Ovary (tissue), 7 donors: ENCODE measurements at regions not wholly inside any gene's neighbourhood (a gene's known extent, or its start where the extent isn't known, plus 50 kb on each side); places are given as distances from the start of the nearest gene placed in this dataset.

Experiments
- DNase-seq, 5 donors: peaks; one replicate each; pipeline ENCODE4 v3.0.0-alpha.2; 2019 to 2020
- H3K27ac ChIP-seq, 2 donors: fragments of 200-600 bp; one replicate each; pipeline versions ENCODE4 v1.5.1 to v1.8.0; 2019 to 2022
- H3K27me3 ChIP-seq: fragments of 200-600 bp; one replicate; pipeline ENCODE4 v1.8.0; 2022
- H3K36me3 ChIP-seq: fragments of 200-600 bp; sonication (generic); one replicate; pipeline ENCODE4 v1.5.1; 2019
- H3K4me1 ChIP-seq: one replicate; pipeline ENCODE4 v1.8.1; 2013; ENCODE audit warnings: mild to moderate bottlenecking, moderate library complexity; ENCODE audit not compliant: insufficient read depth
- H3K4me3 ChIP-seq: fragments of 200-600 bp; sonication (generic); one replicate; pipeline ENCODE4 v1.5.1; 2017
- H3K9me3 ChIP-seq, 2 donors: fragments of 200-600 bp in 1 of 2; sonication (generic) in 1 of 2; one replicate each; pipeline versions ENCODE4 v1.5.1 to v1.8.1; 2013 to 2019; ENCODE audit warnings: mild to moderate bottlenecking in 1 of 2, moderate library complexity in 1 of 2
- EP300 ChIP-seq: sonication (generic); formaldehyde crosslinking; IDR thresholded peaks from one replicate; pipeline ENCODE4 v1.6.1; 2017; ENCODE audit warnings: antibody characterized with exemption
- POLR2A ChIP-seq: fragments of 450-650 bp; IDR thresholded peaks from one replicate; pipeline ENCODE4 v1.6.1; 2017; ENCODE audit warnings: antibody characterized with exemption, mild to moderate bottlenecking, moderate library complexity
- WGBS, 3 donors: extraction: QIAGEN DNeasy Blood & Tissue Kit in 1 of 3; methylation state at CpG; one replicate each; pipeline versions ENCODE4 v1.1.5 to v1.1.7; 2013 to 2017; 5-methylcytosine and 5-hydroxymethylcytosine counted together
- intact Hi-C, 4 donors: fragments of 100-400 bp; cut with DNase I; formaldehyde crosslinking; loops; one replicate each; pipeline versions ENCODE4 v1.11.0 to v1.15.1; 2022 to 2023
- TF ChIP-seq, protein P1 (sequence below), 3 donors: fragments of 450-650 bp in 2 of 3; fragments of 200-600 bp in 1 of 3; IDR thresholded peaks; one replicate each; pipeline versions ENCODE4 v1.5.1 to v1.8.0; 2016 to 2022; ENCODE audit warnings: antibody characterized with exemption in 3 of 3, mild to moderate bottlenecking in 1 of 3
- donor health status: DM: no; HTN: no; CAD: no; lungs with moderate emphysema.
- donor health status: DM: no; HTN: no; CAD: no.
- donor health status: Bipolar disorder and iron deficiency.
- donor health status: DM: no; HTN: no; CAD: no.
- donor health status: DM: yes; HTN: yes; CAD: no.

DNA sequence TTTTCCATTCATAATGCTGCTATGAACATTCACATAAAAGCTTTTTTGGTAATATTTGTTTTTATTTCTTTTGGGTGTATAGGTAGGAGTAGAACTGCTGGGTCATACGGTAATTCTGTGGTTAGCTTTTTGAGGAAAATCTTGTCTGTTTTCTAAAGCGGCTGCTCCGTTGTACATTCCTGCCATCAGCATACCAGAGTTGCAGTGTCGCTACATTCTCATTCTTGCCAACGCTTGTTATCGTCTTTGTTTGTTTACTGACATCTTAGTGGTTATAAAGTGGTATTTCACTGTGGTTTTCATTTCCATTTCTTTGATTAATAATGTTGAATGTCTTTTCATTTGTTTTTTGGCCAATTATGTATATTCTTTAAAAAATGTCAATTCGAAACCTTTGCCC, 469.8 kb upstream of the ZP4 start:
- no peak overlapping the region for H3K4me3 ChIP-seq
- no peaks in the 10 kb centered on the region for H3K27me3 ChIP-seq
- H3K36me3 ChIP-seq, result no peaks in the 10 kb centered on the region
- DNase-seq, result no peak
- no peak overlapping the region for H3K27ac ChIP-seq
- intact Hi-C loops, result no loop called here
- H3K4me1 ChIP-seq, result no peaks in the 10 kb centered on the region
- WGBS, 3 donors, result 71 to 75% (median 74%) methylated on average over 7 of the region's 7 CpGs
- no peaks in the 10 kb centered on the region for H3K9me3 ChIP-seq
- TF ChIP-seq, protein P1, sequence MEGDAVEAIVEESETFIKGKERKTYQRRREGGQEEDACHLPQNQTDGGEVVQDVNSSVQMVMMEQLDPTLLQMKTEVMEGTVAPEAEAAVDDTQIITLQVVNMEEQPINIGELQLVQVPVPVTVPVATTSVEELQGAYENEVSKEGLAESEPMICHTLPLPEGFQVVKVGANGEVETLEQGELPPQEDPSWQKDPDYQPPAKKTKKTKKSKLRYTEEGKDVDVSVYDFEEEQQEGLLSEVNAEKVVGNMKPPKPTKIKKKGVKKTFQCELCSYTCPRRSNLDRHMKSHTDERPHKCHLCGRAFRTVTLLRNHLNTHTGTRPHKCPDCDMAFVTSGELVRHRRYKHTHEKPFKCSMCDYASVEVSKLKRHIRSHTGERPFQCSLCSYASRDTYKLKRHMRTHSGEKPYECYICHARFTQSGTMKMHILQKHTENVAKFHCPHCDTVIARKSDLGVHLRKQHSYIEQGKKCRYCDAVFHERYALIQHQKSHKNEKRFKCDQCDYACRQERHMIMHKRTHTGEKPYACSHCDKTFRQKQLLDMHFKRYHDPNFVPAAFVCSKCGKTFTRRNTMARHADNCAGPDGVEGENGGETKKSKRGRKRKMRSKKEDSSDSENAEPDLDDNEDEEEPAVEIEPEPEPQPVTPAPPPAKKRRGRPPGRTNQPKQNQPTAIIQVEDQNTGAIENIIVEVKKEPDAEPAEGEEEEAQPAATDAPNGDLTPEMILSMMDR (IDR thresholded peaks at IDR 0.05), result no peak
- TF ChIP-seq POLR2A (no peak), EP300 (no peak)

DNA sequence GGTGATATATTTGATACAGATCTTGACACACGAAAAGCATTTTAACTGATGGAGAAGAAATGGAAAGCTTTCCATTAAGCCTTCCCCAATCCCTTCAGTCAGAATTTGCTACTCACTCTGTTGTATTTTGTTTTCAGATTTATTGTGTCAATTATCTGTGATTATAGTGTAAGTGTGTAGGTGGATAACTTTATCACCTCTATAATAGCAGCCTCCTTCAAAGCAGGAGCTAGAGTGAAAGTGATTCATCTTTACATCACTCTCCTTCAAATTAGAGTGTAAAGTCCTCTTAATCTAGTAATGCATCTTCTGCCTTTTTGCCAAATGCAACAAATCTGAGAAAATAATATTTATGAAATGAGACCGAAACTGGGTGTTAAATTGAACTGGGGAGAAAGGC, 459.7 kb upstream of the ZP4 start:
- H3K27ac ChIP-seq, result no peak overlapping the region
- H3K27me3 ChIP-seq, result no peaks in the 10 kb centered on the region
- no peak overlapping the region for H3K4me3 ChIP-seq
- no peaks in the 10 kb centered on the region for H3K9me3 ChIP-seq
- no peaks in the 10 kb centered on the region for H3K36me3 ChIP-seq
- no peak for TF ChIP-seq EP300
- TF ChIP-seq, protein P1 (IDR thresholded peaks at IDR 0.05), result no peak
- no peak for TF ChIP-seq POLR2A
- no peaks in the 10 kb centered on the region for H3K4me1 ChIP-seq
- intact Hi-C loops, result no loop called here
- DNase-seq, result no peak
- 76 to 89% (median 78%) methylated on average over 2 of the region's 2 CpGs for WGBS, 3 donors

DNA sequence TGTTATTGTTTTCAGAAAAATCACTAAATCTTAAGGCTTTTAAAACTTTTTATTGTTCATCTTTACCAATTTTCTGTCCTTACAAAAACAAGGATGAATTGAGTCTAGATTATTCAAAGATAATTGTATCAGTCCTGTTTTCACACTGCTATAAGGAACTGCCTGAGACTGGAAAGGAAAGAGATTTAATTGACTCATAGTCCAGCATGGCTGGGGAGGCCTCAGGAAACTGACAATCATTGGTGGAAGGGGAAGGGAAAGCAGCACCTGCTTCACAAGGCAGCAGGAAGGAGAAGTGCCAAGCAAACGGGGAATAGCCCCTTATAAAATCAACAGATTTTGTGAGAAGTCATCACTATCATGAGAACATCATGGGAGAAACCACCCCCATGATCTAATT, 455.6 kb upstream of the ZP4 start:
- no peaks in the 10 kb centered on the region for H3K36me3 ChIP-seq
- H3K27me3 ChIP-seq, result no peaks in the 10 kb centered on the region
- no peak overlapping the region for H3K4me3 ChIP-seq
- TF ChIP-seq POLR2A (no peak), EP300 (no peak)
- TF ChIP-seq, protein P1 (IDR thresholded peaks at IDR 0.05), result no peak
- intact Hi-C loops, result no loop called here
- no peak for DNase-seq
- no peaks in the 10 kb centered on the region for H3K4me1 ChIP-seq
- WGBS, 3 donors, result 37 to 50% (median 48%) methylated on average over 1 of the region's 1 CpG
- H3K27ac ChIP-seq, result no peak overlapping the region
- no peaks in the 10 kb centered on the region for H3K9me3 ChIP-seq

DNA sequence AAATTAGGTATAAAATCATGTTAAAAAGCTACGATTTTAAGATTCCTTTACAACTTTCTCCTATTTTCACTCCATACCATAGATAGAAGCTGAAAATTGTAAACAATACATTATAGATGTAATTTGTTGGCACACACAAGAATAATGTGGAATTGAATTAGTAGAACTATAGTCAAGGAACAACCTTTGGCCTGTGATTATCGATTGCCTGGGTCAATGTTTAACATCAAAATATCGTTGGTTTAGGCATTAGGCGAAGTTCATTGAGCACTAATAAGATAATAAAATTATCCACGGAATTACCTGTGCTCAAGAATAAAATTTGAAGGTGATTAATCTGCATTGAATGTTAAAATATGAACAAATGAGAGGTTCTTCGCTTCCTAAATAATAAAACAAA, 455.1 kb upstream of the ZP4 start:
- TF ChIP-seq EP300, result no peak
- TF ChIP-seq, protein P1 (IDR thresholded peaks at IDR 0.05), result no peak
- TF ChIP-seq POLR2A, result no peak
- Histone ChIP-seq H3K4me3 (no peak overlapping the region), H3K4me1 (no peaks in the 10 kb centered on the region), H3K27me3 (no peaks in the 10 kb centered on the region), H3K27ac (no peak overlapping the region), H3K36me3 (no peaks in the 10 kb centered on the region), H3K9me3 (no peaks in the 10 kb centered on the region)
- intact Hi-C loops, result no loop called here
- WGBS, 3 donors, result 90 to 93% (median 90%) methylated on average over 6 of the region's 6 CpGs
- DNase-seq, result no peak

DNA sequence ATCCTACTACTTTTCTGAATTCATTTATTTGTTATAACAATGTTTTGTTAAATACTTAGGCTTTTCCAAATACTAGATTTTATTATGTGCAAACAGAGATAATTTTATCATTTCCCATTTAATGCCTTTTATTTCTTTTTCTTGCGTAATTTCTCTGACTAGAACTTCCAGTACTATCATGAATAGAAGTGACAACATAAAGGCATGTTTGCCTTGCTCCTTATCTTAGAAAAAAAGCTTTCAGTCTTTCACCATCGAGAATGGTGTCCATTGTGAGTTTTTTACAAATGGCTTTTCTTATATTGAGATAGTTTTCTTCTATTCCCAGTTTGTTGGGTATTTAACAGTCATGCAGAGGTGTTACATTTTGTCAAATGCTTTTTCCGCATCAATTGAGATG, 453.1 kb upstream of the ZP4 start:
- Histone ChIP-seq H3K27ac (no peak overlapping the region), H3K9me3 (no peaks in the 10 kb centered on the region), H3K27me3 (no peaks in the 10 kb centered on the region), H3K4me1 (no peaks in the 10 kb centered on the region), H3K36me3 (no peaks in the 10 kb centered on the region), H3K4me3 (no peak overlapping the region)
- WGBS, 3 donors, result 43 to 60% (median 48%) methylated on average over 3 of the region's 3 CpGs
- no peak for DNase-seq
- TF ChIP-seq EP300, result no peak
- no peak for TF ChIP-seq POLR2A
- TF ChIP-seq, protein P1 (IDR thresholded peaks at IDR 0.05), result no peak
- intact Hi-C loops, result no loop called here
